WI38 (cell line): ENCODE measurements at regions not wholly inside any gene's neighbourhood (a gene's known extent, or its start where the extent isn't known, plus 50 kb on each side); places are given as distances from the start of the nearest gene placed in this dataset.

Experiments
- H3K4me3 ChIP-seq: 2 replicates; pipeline ENCODE4 v1.5.1; 2011; ENCODE audit warnings: low read depth, mild to moderate bottlenecking, control low read depth, low read length
- CTCF ChIP-seq: IDR thresholded peaks from 2 replicates; pipeline ENCODE4 v1.5.1; 2012; ENCODE audit warnings: low read depth, mild to moderate bottlenecking, control low read depth, low read length

DNA sequence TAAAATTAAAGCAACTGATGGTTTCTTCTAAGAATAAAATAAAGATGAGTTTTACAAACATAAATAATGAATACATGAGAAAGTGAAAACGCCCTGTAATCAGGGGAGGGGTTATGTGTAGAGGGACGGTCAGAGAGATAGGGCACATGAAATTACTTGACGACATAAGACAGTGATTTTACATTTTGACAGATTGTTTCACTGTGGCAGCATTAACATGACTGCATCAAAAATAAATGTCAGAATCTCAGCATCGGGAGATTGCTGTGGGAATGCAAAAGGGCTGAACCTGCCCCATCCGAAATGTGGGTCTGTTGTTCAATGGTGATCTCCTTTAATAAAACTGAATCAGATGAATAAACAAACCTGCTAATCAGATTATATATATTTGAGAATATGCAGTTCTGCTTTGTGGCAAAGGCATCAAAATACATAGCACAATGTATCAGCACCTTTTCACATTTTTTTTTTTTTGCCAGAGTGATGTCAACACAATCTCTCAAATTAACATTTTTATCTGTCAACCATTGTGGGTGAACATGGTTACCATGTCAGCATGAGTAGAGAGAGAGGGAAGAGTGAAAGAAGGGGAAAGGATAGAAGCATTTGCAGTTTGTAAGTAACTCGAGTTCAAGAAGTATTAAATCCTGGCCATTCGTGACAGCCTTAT, 177.1 kb upstream of the MAN1A1 start:
- no peak overlapping the region for H3K4me3 ChIP-seq
- no peak for TF ChIP-seq CTCF

DNA sequence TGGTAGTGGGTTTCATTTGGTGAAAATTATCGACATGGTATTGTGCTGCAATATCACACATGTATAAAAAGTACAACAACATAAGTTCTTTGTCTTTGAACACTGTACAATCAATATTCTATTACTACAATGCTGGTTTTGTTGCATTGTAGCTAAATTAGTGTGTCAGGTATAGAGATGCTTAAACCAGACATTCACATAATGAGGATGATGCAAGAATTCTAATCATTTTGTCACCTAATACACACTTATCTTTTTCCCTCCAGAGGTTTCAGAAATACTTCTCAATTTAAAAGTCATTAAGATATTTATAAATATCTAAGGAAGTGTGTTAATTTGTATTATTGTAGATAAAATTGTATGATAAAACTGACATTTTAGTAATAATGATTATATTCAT, 174.8 kb upstream of the MAN1A1 start:
- H3K4me3 ChIP-seq: no peak overlapping the region
- no peak for TF ChIP-seq CTCF

DNA sequence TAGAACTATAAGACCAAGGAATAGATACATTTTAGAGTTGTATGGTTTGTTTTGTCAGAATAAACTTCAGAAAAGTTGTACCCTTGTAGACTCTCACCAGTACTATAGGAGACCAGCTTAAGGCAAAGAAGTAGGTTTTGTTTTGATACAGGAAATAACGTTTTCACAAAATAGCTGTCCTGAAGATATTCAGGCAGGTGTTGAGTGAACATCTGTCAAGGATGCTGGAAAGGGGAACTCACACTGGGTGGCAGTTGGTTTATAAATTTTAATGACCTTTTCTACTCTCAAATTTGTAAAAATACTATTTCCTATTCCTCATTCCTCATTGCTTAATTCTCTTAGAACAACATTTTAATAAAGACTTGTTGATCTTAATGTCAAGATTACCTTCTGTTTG, 174.0 kb upstream of the MAN1A1 start:
- TF ChIP-seq CTCF: no peak

DNA sequence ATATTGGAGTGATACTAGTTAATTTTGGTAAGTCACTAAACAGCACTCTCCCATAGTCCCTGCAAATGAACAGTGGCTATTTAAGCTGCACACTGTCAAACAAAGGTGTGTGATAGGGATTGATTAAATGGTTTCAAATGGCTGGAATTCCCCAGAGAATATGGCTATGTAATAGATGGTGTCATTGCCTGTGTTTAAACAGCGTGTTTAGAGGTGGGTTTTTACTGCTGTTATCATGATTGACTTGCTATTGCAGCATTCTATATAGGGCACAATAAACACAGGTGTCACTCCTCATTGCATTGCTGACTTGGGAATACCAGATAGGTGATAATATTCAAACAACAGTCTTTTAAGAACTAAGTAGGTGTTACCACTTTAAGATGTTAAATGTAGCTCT, 171.7 kb upstream of the MAN1A1 start:
- no peak overlapping the region for H3K4me3 ChIP-seq
- TF ChIP-seq CTCF: no peak

More for the DNA sequence above, 174.0 kb upstream of the MAN1A1 start:
- no peak overlapping the region for H3K4me3 ChIP-seq

- TF ChIP-seq CTCF: no peak
- no peak overlapping the region for H3K4me3 ChIP-seq
These were observed 167.9 kb upstream of the MAN1A1 start for GRCh38 chr6:119517428-119517827.

GRCh38 chr6:119514345-119514744, 164.8 kb upstream of the MAN1A1 start:
- TF ChIP-seq CTCF: no peak
- no peak overlapping the region for H3K4me3 ChIP-seq

GRCh38 chr6:119511024-119511423, 161.5 kb upstream of the MAN1A1 start:
- no peak overlapping the region for H3K4me3 ChIP-seq
- no peak for TF ChIP-seq CTCF
